IMR-90 (cell line): ENCODE measurements at regions not wholly inside any gene's neighbourhood (a gene's known extent, or its start where the extent isn't known, plus 50 kb on each side); places are given as distances from the start of the nearest gene placed in this dataset.

Source experiments
- ATAC-seq: fragments of 200-7000 bp; cut with Tn5 transposase; 2 replicates; pipeline ENCODE4 v1.9.1; 2020; ENCODE audit warnings: low read depth, mild to moderate bottlenecking, moderate library complexity
- BruUV-seq: library from RNA; stranded (reverse); fragments of 400-500 nt; replicated peaks from 2 replicates; lab custom pipeline; 2021; lab: Mats Ljungman, UMichigan
- CTCF ChIA-PET: fragments of 300-600 bp; formaldehyde crosslinking; extraction: SDS; loops from one replicate; lab custom pipeline; 2021; ENCODE audit warnings: antibody characterized with exemption; lab: Yijun Ruan, JAX
- POLR2A ChIA-PET: fragments of 300-600 bp; sonication (Branson Sonifier 250); formaldehyde crosslinking; loops from one replicate; lab custom pipeline; 2022; ENCODE audit warnings: antibody characterized with exemption; ENCODE audit not compliant: unreplicated experiment; lab: Charles Lee
- DNase-seq: peaks from one replicate; pipeline ENCODE4 v3.0.0; 2013
- H2AFZ ChIP-seq: replicated peaks from 2 replicates; pipeline ENCODE3; 2013; ENCODE audit warnings: low read length, mild to moderate bottlenecking; ENCODE audit not compliant: poor library complexity
- H2AK5ac ChIP-seq: 2 replicates; pipeline ENCODE4 v1.6.1; 2013; ENCODE audit warnings: low read depth, low read length, inconsistent platforms
- H2AK9ac ChIP-seq: replicated peaks from 2 replicates; pipeline ENCODE3; 2013; ENCODE audit warnings: mild to moderate bottlenecking, low read depth, low read length, moderate library complexity; ENCODE audit not compliant: poor library complexity
- H2BK120ac ChIP-seq: 2 replicates; pipeline ENCODE4 v1.6.1; 2013; ENCODE audit warnings: low read depth, low read length, inconsistent platforms
- H2BK15ac ChIP-seq: 3 replicates; pipeline ENCODE4 v1.6.1; 2013; ENCODE audit warnings: low read depth, low read length, inconsistent platforms
- H2BK20ac ChIP-seq: 2 replicates; pipeline ENCODE4 v1.6.1; 2013; ENCODE audit warnings: low read depth, mild to moderate bottlenecking, inconsistent platforms, low read length, moderate library complexity
- H2BK5ac ChIP-seq: 2 replicates; pipeline ENCODE4 v1.6.1; 2013; ENCODE audit warnings: mild to moderate bottlenecking, low read depth, low read length, inconsistent platforms; ENCODE audit not compliant: poor library complexity, severe bottlenecking
- H3K14ac ChIP-seq: replicated peaks from 2 replicates; pipeline ENCODE4 v1.6.1; 2013; ENCODE audit warnings: low read depth, low read length, inconsistent platforms
- H3K18ac ChIP-seq: 2 replicates; pipeline ENCODE4 v1.6.1; 2013; ENCODE audit warnings: low read depth, low read length, control low read depth
- H3K23ac ChIP-seq: 2 replicates; pipeline ENCODE4 v1.6.1; 2013; ENCODE audit warnings: low read depth, low read length, inconsistent platforms
- H3K27ac ChIP-seq: 2 replicates; pipeline ENCODE4 v1.5.1; 2013; ENCODE audit warnings: mild to moderate bottlenecking, control low read depth, low read length; ENCODE audit not compliant: insufficient read depth
- H3K27me3 ChIP-seq: 2 replicates; pipeline ENCODE4 v1.6.1; 2013; ENCODE audit warnings: low read length; ENCODE audit not compliant: control insufficient read depth, insufficient read depth
- H3K36me3 ChIP-seq: 2 replicates; pipeline ENCODE4 v1.6.1; 2013; ENCODE audit warnings: low read length, mixed read lengths; ENCODE audit not compliant: control insufficient read depth, insufficient read depth
- H3K4ac ChIP-seq: 2 replicates; pipeline ENCODE4 v1.6.1; 2013; ENCODE audit warnings: low read depth, low read length, inconsistent platforms
- H3K4me1 ChIP-seq: 2 replicates; pipeline ENCODE4 v1.6.1; 2013; ENCODE audit warnings: low read length, mixed read lengths; ENCODE audit not compliant: control insufficient read depth, insufficient read depth
- H3K4me2 ChIP-seq: 2 replicates; pipeline ENCODE4 v1.6.1; 2013; ENCODE audit warnings: low read depth, mild to moderate bottlenecking, control low read depth, low read length, moderate library complexity
- H3K4me3 ChIP-seq: 2 replicates; pipeline ENCODE4 v1.5.1; 2013; ENCODE audit warnings: low read depth, mild to moderate bottlenecking, control low read depth, low read length, moderate library complexity; ENCODE audit not compliant: insufficient read depth
- H3K56ac ChIP-seq: 2 replicates; pipeline ENCODE4 v1.6.1; 2013; ENCODE audit warnings: low read length, inconsistent platforms; ENCODE audit not compliant: insufficient read depth; ENCODE audit errors: extremely low read depth
- H3K79me1 ChIP-seq, 2 experiments: 2 replicates each; pipeline ENCODE4 v1.6.1; 2013; ENCODE audit warnings: low read length in 2 of 2, inconsistent platforms in 1 of 2, low read depth in 1 of 2
- H3K9ac ChIP-seq: 2 replicates; pipeline ENCODE4 v1.6.1; 2013; ENCODE audit warnings: low read depth, low read length, control low read depth
- H3K9me1 ChIP-seq: 2 replicates; pipeline ENCODE4 v1.6.1; 2013; ENCODE audit warnings: low read length, inconsistent platforms; ENCODE audit not compliant: insufficient read depth
- H3K9me3 ChIP-seq: 2 replicates; pipeline ENCODE4 v1.6.1; 2013; ENCODE audit warnings: low read length; ENCODE audit not compliant: control insufficient read depth, insufficient read depth
- H4K20me1 ChIP-seq: 2 replicates; pipeline ENCODE4 v1.6.1; 2013; ENCODE audit warnings: low read length, inconsistent platforms; ENCODE audit not compliant: insufficient read depth
- H4K5ac ChIP-seq: 2 replicates; pipeline ENCODE4 v1.6.1; 2013; ENCODE audit warnings: mild to moderate bottlenecking, low read depth, low read length, control low read depth
- H4K8ac ChIP-seq, 2 experiments: 2 replicates each; pipeline ENCODE4 v1.6.1; 2013; ENCODE audit warnings: low read depth in 2 of 2, low read length in 2 of 2, control low read depth in 1 of 2, inconsistent platforms in 1 of 2
- H4K91ac ChIP-seq: 2 replicates; pipeline ENCODE4 v1.6.1; 2013; ENCODE audit warnings: low read depth, low read length, inconsistent platforms; ENCODE audit not compliant: insufficient read depth
- CEBPB ChIP-seq: IDR thresholded peaks from 2 replicates; pipeline ENCODE4 v1.6.1; 2012; ENCODE audit warnings: low read depth, low read length, improper control_type of control experiment
- CHD1 ChIP-seq: IDR thresholded peaks from 2 replicates; pipeline ENCODE4 v1.6.1; 2012; ENCODE audit warnings: low read depth, low read length, improper control_type of control experiment
- MAFK ChIP-seq: IDR thresholded peaks from 2 replicates; pipeline ENCODE4 v1.6.1; 2012; ENCODE audit warnings: low read depth, low read length, improper control_type of control experiment
- MAZ ChIP-seq: IDR thresholded peaks from 2 replicates; pipeline ENCODE4 v1.6.1; 2012; ENCODE audit warnings: low read depth, mild to moderate bottlenecking, low read length, improper control_type of control experiment, moderate library complexity, borderline replicate concordance
- RAD21 ChIP-seq: IDR thresholded peaks from 2 replicates; pipeline ENCODE4 v1.6.1; 2012; ENCODE audit warnings: low read length, improper control_type of control experiment
- SMC3 ChIP-seq: fragments of 150-350 bp; IDR thresholded peaks from 2 replicates; pipeline ENCODE4 v1.6.1; 2016; ENCODE audit warnings: low read depth, mild to moderate bottlenecking, antibody characterized with exemption, low read length, moderate library complexity
- USF2 ChIP-seq: fragments of 150-350 bp; IDR thresholded peaks from 2 replicates; pipeline ENCODE4 v1.6.1; 2017; ENCODE audit warnings: mild to moderate bottlenecking, antibody characterized with exemption, low read length, low read depth
- WGBS, 2 experiments: methylation state at CpG; one replicate each; pipeline versions ENCODE4 v1.1.5 to v1.1.7; 2013; ENCODE audit warnings: missing lambda C conversion rate in 2 of 2; ENCODE audit not compliant: insufficient read length in 1 of 2; ENCODE audit errors: extremely low coverage in 2 of 2; 5-methylcytosine and 5-hydroxymethylcytosine counted together
- dilution Hi-C: fragments of 300-500 bp; cut with HindIII; formaldehyde crosslinking; loops from one replicate; pipeline ENCODE4 v1.14.3; 2018; ENCODE audit warnings: low sequenced_read_pairs; ENCODE audit not compliant: unreplicated experiment
- in situ Hi-C: fragments of 300-500 bp; cut with MboI; formaldehyde crosslinking; loops from 3 replicates; pipeline ENCODE4 v1.14.3; 2019; ENCODE audit warnings: low sequenced_read_pairs, inconsistent platforms, mixed read lengths
- intact Hi-C: fragments of 100-400 bp; cut with micrococcal nuclease; formaldehyde crosslinking; loops from 2 replicates; pipeline ENCODE4 v1.10.0; 2022

GRCh38 chr4:127307996-127308395 is 324.8 kb upstream of the INTU start:
- POLR2A ChIA-PET = no interaction called here
- in situ Hi-C loops (no loop called here), dilution Hi-C loops (no loop called here), intact Hi-C loops (no loop called here)
- Histone ChIP-seq H3K9me1 (no peaks in the 10 kb centered on the region; the same call in 1 of the 2 replicates), H4K5ac (no peak overlapping the region), H2BK5ac (no peak overlapping the region), H2BK120ac (no peak overlapping the region), H4K20me1 (no peaks in the 10 kb centered on the region), H3K79me1 (no peaks in the 10 kb centered on the region), H3K36me3 (no peaks in the 10 kb centered on the region), H3K9ac (no peak overlapping the region), H2AK9ac (no peak overlapping the region), H3K9me3 (no peaks in the 10 kb centered on the region; the same call in 1 of the 2 replicates), H4K91ac (no peak overlapping the region), H3K4me1 (no peaks in the 10 kb centered on the region), H3K4me3 (no peak overlapping the region), H3K23ac (no peak overlapping the region), H3K4ac (no peak overlapping the region), H2BK15ac (no peak overlapping the region), H3K27me3 (no peaks in the 10 kb centered on the region), H4K8ac (no peak overlapping the region), H3K14ac (no peak overlapping the region), H3K56ac (no peak overlapping the region), H3K4me2 (no peak overlapping the region), H2AFZ (no peak overlapping the region), H2BK20ac (no peak overlapping the region), H3K27ac (no peak overlapping the region), H2AK5ac (no peak overlapping the region), H3K18ac (no peak overlapping the region)
- ATAC-seq = no peak
- no CpG with 5 or more reads among the region's 3 CpGs for WGBS, 2 experiments
- DNase-seq = no peak
- CTCF ChIA-PET = no interaction called here
- no TSS peak for BruUV-seq
- TF ChIP-seq MAZ = no peak
- no peak for TF ChIP-seq SMC3
- TF ChIP-seq MAFK = no peak
- no peak for TF ChIP-seq CHD1
- TF ChIP-seq USF2 = no peak
- TF ChIP-seq CEBPB = no peak
- TF ChIP-seq RAD21 = no peak
